Large intestine (tissue), 3 donors: ENCODE measurements at regions not wholly inside any gene's neighbourhood (a gene's known extent, or its start where the extent isn't known, plus 50 kb on each side); places are given as distances from the start of the nearest gene placed in this dataset.

Source experiments
- DNase-seq, 2 donors: peaks; one replicate each; pipeline versions ENCODE4 v3.0.0 to v3.0.0-alpha.2; 2013
- H3K27ac ChIP-seq: one replicate; pipeline ENCODE4 v1.5.1; 2013; ENCODE audit warnings: low read length
- H3K27me3 ChIP-seq: 2 replicates; pipeline ENCODE4 v1.6.1; 2013; ENCODE audit warnings: low read length; ENCODE audit not compliant: control insufficient read depth, insufficient read depth
- H3K36me3 ChIP-seq: 2 replicates; pipeline ENCODE4 v1.6.1; 2013; ENCODE audit warnings: low read length; ENCODE audit not compliant: control insufficient read depth, insufficient read depth
- H3K4me1 ChIP-seq: one replicate; pipeline ENCODE4 v1.6.1; 2013; ENCODE audit warnings: low read length; ENCODE audit not compliant: control insufficient read depth, insufficient read depth
- H3K4me3 ChIP-seq: one replicate; pipeline ENCODE4 v1.5.1; 2013; ENCODE audit warnings: low read length
- H3K9me3 ChIP-seq: one replicate; pipeline ENCODE4 v1.6.1; 2013; ENCODE audit warnings: mild to moderate bottlenecking, low read depth, low read length, moderate library complexity; ENCODE audit not compliant: control insufficient read depth
- WGBS: methylation state at CpG from one replicate; pipeline ENCODE4 v1.1.5; 2013; ENCODE audit warnings: low lambda C conversion rate; ENCODE audit not compliant: insufficient coverage; 5-methylcytosine and 5-hydroxymethylcytosine counted together

GRCh38 chr13:40863723-40864122, 74.3 kb downstream of the SLC25A15 start:
- Histone ChIP-seq H3K4me3 (no peak overlapping the region), H3K36me3 (no peaks in the 10 kb centered on the region), H3K27ac (no peak overlapping the region), H3K27me3 (no peaks in the 10 kb centered on the region), H3K9me3 (no peaks in the 10 kb centered on the region), H3K4me1 (no peaks in the 10 kb centered on the region)
- no CpG with 5 or more reads among the region's 4 CpGs for WGBS
- no peak for DNase-seq

GRCh38 chr13:40874138-40874779, 84.8 kb downstream of the SLC25A15 start:
- WGBS, result no CpG with 5 or more reads among the region's 5 CpGs
- DNase-seq, result peak in 1 of 2 donors; percentile 14
- Histone ChIP-seq H3K27me3 (no peaks in the 10 kb centered on the region), H3K4me1 (no peaks in the 10 kb centered on the region), H3K36me3 (peaks cover 39% of the 10 kb centered on the region), H3K4me3 (no peak overlapping the region), H3K9me3 (peaks cover 40% of the 10 kb centered on the region), H3K27ac (no peak overlapping the region)

DNA sequence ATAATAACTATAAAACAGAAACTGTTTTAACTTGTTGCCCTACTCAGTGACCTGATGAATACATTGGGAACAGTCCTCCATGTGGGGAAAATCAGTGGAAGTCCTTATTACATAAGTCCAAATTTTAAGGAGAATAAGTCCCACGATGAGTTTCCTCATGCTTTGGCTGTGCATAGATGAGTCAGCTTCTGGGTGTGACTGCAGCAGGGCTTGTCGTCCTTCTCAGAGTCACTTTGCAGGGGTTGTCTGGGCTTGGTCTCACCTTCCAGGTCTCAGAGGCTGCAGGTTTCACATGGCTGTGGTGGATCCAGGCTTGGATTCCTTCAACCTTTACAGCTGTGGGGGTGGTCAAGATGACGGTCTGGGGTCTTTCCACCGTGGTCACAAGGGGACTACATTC, 85.6 kb downstream of the SLC25A15 start:
- no peak for DNase-seq
- Histone ChIP-seq H3K9me3 (peaks cover 41% of the 10 kb centered on the region), H3K4me1 (no peaks in the 10 kb centered on the region), H3K27ac (no peak overlapping the region), H3K4me3 (no peak overlapping the region), H3K36me3 (peaks cover 46% of the 10 kb centered on the region), H3K27me3 (no peaks in the 10 kb centered on the region)
- WGBS, result no CpG with 5 or more reads among the region's 4 CpGs

DNA sequence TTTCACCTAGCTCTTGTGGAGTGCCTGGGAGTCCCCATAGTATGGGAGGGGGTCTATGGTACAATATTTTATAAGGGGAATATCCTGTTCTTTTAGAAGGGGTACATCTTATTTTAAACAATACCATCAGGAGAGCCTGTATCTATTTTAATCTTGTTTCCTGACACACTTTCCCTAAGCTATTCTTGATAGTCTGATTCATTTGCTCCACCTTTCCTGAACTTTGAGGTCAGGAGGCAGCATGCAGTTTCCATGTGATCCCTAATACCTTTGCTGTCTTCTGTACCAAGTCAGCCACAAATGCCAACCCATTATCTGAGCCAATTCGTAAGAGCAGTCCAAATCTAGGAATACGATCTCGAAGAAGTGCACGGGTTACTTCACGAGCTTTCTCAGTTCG, 86.2 kb downstream of the SLC25A15 start:
- no peak overlapping the region for H3K27ac ChIP-seq
- no CpG with 5 or more reads among the region's 6 CpGs for WGBS
- no peak for DNase-seq
- H3K36me3 ChIP-seq, result peaks cover 50% of the 10 kb centered on the region
- H3K27me3 ChIP-seq, result no peaks in the 10 kb centered on the region
- peaks cover 43% of the 10 kb centered on the region for H3K9me3 ChIP-seq
- H3K4me3 ChIP-seq, result no peak overlapping the region
- no peaks in the 10 kb centered on the region for H3K4me1 ChIP-seq

GRCh38 chr13:40876020-40876738, 86.8 kb downstream of the SLC25A15 start:
- no peaks in the 10 kb centered on the region for H3K27me3 ChIP-seq
- DNase-seq, result no peak
- H3K4me3 ChIP-seq, result no peak overlapping the region
- H3K27ac ChIP-seq, result no peak overlapping the region
- peaks cover 47% of the 10 kb centered on the region for H3K9me3 ChIP-seq
- no peaks in the 10 kb centered on the region for H3K4me1 ChIP-seq
- H3K36me3 ChIP-seq, result peaks cover 52% of the 10 kb centered on the region
- no CpG with 5 or more reads among the region's 8 CpGs for WGBS

DNA sequence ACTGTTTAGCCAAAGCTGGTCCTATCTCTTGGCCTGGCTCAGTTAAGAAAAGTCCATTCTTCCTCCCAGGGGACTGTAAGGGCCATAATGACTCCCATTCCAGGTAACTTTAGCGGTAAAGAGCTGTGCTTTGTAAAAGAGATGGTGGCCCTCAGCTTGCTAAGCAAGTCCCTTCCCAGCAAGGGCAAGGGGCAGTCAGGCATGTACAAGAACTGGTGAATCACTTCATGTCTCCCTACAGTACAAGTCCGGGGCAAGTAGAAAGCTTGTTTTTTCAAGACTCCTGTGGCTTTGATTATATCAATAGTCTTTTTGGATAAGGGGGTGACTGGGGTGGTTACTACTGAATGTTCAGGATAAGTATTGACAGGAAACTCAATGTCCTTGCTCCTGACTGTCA, 88.9 kb downstream of the SLC25A15 start:
- H3K4me3 ChIP-seq, result no peak overlapping the region
- H3K27me3 ChIP-seq, result no peaks in the 10 kb centered on the region
- no CpG with 5 or more reads among the region's 2 CpGs for WGBS
- H3K27ac ChIP-seq, result no peak overlapping the region
- H3K4me1 ChIP-seq, result no peaks in the 10 kb centered on the region
- no peak for DNase-seq
- H3K36me3 ChIP-seq, result peaks cover 52% of the 10 kb centered on the region
- H3K9me3 ChIP-seq, result peaks cover 47% of the 10 kb centered on the region

- 100% methylated on average over 2 of the region's 7 CpGs for WGBS
- Histone ChIP-seq H3K4me3 (no peak overlapping the region), H3K27me3 (no peaks in the 10 kb centered on the region), H3K4me1 (no peaks in the 10 kb centered on the region), H3K36me3 (peaks cover 52% of the 10 kb centered on the region), H3K27ac (no peak overlapping the region), H3K9me3 (peaks cover 44% of the 10 kb centered on the region)
- no peak for DNase-seq
These were observed 89.4 kb downstream of the SLC25A15 start for GRCh38 chr13:40878823-40879222.
